OCI-LY7 (cell line): ENCODE measurements at regions not wholly inside any gene's neighbourhood (a gene's known extent, or its start where the extent isn't known, plus 50 kb on each side); places are given as distances from the start of the nearest gene placed in this dataset.

Experiments
- EZH2phosphoT487 ChIP-seq: fragments of 200-600 bp; sonication (generic); IDR thresholded peaks from 2 replicates; pipeline ENCODE4 v1.6.1; 2018; ENCODE audit warnings: low read depth, borderline replicate concordance, mild to moderate bottlenecking, mixed run types, antibody characterized with exemption, low read length, moderate library complexity, mixed read lengths
- TF ChIP-seq, protein P1 (sequence below): fragments of 200-600 bp; sonication (generic); conservative IDR thresholded peaks from 2 replicates; pipeline ENCODE4 v1.5.1; 2014; ENCODE audit warnings: mild to moderate bottlenecking, antibody characterized with exemption, low read length, moderate library complexity, mixed read lengths

DNA sequence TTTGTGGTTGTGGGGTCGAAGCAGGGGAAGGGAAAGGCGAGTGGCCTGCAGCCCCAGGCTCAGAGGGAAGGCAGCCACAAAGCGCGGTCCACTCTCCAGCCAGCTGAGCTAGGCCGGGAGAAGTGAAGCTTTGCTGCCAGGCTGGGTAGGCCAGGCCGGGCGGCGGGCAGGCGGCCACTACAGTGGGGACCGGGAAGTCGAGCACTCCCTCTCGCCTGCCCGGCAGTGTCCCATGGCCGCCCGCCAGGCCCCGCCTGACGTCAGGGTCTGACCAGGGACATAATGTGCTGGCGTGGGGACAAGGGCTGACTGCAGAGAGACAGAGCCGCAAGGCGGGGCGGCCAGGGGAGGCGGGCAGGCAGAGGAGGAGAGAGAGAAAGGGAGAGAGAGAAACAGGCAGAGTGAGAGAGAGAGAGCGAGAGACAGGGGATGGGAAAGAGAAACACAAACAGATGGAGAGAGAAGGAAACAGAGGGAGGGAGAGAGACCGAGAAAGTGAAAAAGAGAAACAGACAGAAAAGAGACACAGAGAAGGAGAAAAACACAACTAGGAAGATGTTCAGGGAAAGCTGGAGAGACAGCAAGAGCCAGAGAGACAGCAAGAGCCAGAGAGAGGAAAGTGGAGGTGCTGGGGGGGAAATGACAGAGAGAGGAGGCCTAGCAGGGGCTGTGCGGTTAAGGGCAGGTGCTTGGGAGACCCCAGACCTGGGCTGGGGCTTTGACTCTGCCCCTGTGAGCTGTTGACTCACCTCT is 94.5 kb upstream of the PTPN1 start:
- TF ChIP-seq, protein P1, sequence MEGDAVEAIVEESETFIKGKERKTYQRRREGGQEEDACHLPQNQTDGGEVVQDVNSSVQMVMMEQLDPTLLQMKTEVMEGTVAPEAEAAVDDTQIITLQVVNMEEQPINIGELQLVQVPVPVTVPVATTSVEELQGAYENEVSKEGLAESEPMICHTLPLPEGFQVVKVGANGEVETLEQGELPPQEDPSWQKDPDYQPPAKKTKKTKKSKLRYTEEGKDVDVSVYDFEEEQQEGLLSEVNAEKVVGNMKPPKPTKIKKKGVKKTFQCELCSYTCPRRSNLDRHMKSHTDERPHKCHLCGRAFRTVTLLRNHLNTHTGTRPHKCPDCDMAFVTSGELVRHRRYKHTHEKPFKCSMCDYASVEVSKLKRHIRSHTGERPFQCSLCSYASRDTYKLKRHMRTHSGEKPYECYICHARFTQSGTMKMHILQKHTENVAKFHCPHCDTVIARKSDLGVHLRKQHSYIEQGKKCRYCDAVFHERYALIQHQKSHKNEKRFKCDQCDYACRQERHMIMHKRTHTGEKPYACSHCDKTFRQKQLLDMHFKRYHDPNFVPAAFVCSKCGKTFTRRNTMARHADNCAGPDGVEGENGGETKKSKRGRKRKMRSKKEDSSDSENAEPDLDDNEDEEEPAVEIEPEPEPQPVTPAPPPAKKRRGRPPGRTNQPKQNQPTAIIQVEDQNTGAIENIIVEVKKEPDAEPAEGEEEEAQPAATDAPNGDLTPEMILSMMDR = no peak
- TF ChIP-seq EZH2phosphoT487 = no peak
